ENCODE measurements at regions not wholly inside any gene's neighbourhood (a gene's known extent, or its start where the extent isn't known, plus 50 kb on each side); places are given as distances from the start of the nearest gene placed in this dataset.

- ATAC-seq, result no peak
- TF ChIP-seq RARB (CRISPR knock-in tag; IDR thresholded peaks at IDR 0.05), result no peak
Observed at GRCh38 chr2:88857951-88858411, 166.5 kb downstream of the RPIA start.

DNA sequence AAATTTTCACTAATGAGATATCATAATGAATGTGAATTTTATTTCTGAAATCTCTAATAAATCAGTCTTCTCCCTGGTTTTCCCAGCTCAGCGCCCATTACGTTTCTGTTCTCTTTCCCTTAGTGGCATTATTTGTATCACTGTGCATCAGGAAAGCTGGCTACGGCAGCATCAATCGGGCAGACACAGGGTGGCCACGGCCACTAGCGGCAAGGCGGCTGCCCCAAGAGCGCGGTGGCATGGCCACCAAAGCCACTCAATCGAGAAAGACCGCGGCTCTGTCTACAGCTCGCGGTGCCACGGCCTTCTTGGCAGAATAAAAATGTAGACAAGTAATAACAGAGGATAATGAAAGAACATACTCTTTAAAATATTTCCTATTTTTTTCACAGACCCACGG, 168.0 kb downstream of the RPIA start:
- ATAC-seq, result no peak
- TF ChIP-seq ESRRG (CRISPR knock-in tag; IDR thresholded peaks at IDR 0.05) (no peak), SNAI2 (CRISPR knock-in tag; IDR thresholded peaks at IDR 0.05) (no peak), OSR1 (CRISPR knock-in tag; IDR thresholded peaks at IDR 0.05) (no peak), ZC3H10 (CRISPR knock-in tag; IDR thresholded peaks at IDR 0.05) (no peak), ZFP30 (CRISPR knock-in tag; IDR thresholded peaks at IDR 0.05) (no peak), ZFP3 (CRISPR knock-in tag; IDR thresholded peaks at IDR 0.05) (no peak), ISL1 (CRISPR knock-in tag; IDR thresholded peaks at IDR 0.05) (no peak), BACH2 (CRISPR knock-in tag; IDR thresholded peaks at IDR 0.05; ENCODE audit: borderline replicate concordance) (no peak), POU6F1 (CRISPR knock-in tag; IDR thresholded peaks at IDR 0.05; ENCODE audit: borderline replicate concordance, low read depth) (no peak), ZNF565 (CRISPR knock-in tag; conservative IDR thresholded peaks at IDR 0.05; ENCODE audit: low read depth) (no peak), RARB (CRISPR knock-in tag; IDR thresholded peaks at IDR 0.05) (no peak), TCF4 (CRISPR knock-in tag; IDR thresholded peaks at IDR 0.05; ENCODE audit: borderline replicate concordance) (no peak), PATZ1 (CRISPR knock-in tag; IDR thresholded peaks at IDR 0.05; ENCODE audit: borderline replicate concordance) (no peak), ZNF70 (CRISPR knock-in tag; IDR thresholded peaks at IDR 0.05) (no peak), ZNF8 (CRISPR knock-in tag; IDR thresholded peaks at IDR 0.05) (no peak), ARNTL (CRISPR knock-in tag; IDR thresholded peaks at IDR 0.05; ENCODE audit: borderline replicate concordance, low read depth) (no peak), TOX (CRISPR knock-in tag; IDR thresholded peaks at IDR 0.05; ENCODE audit: borderline replicate concordance) (no peak), GLIS3 (CRISPR knock-in tag; IDR thresholded peaks at IDR 0.05) (no peak)

- TF ChIP-seq CREB5 (CRISPR knock-in tag; IDR thresholded peaks at IDR 0.05; ENCODE audit: low read depth), result no peak
- TF ChIP-seq GLIS3 (CRISPR knock-in tag; IDR thresholded peaks at IDR 0.05), result no peak
- TF ChIP-seq PATZ1 (CRISPR knock-in tag; IDR thresholded peaks at IDR 0.05; ENCODE audit: borderline replicate concordance), result no peak
- ATAC-seq, result no peak
Observed at GRCh38 chr2:88860421-88861075, 169.1 kb downstream of the RPIA start.

- TF ChIP-seq GLIS3 (CRISPR knock-in tag; IDR thresholded peaks at IDR 0.05) (no peak), CREB5 (CRISPR knock-in tag; IDR thresholded peaks at IDR 0.05; ENCODE audit: low read depth) (no peak), ZFP3 (CRISPR knock-in tag; IDR thresholded peaks at IDR 0.05) (no peak)
- no peak for ATAC-seq
Observed at GRCh38 chr2:88865801-88866371, 174.4 kb downstream of the RPIA start.
